Skin epidermis (tissue), 12 donors: ENCODE measurements at regions not wholly inside any gene's neighbourhood (a gene's known extent, or its start where the extent isn't known, plus 50 kb on each side); places are given as distances from the start of the nearest gene placed in this dataset.

Source experiments
- H3K27ac ChIP-seq, 21 experiments: fragments of 200-600 bp; sonication (generic) in 11 of 21; one replicate each; pipeline ENCODE4 v1.5.0; 2020; ENCODE audit warnings: mild to moderate bottlenecking in 3 of 21, inconsistent platforms in 2 of 21, moderate library complexity in 2 of 21
- H3K4me3 ChIP-seq, 7 experiments: fragments of 200-600 bp; sonication (generic) in 2 of 7; one replicate each; pipeline ENCODE4 v1.5.0; 2020; ENCODE audit warnings: inconsistent platforms in 2 of 7, mild to moderate bottlenecking in 2 of 7, moderate library complexity in 1 of 7

- no peak overlapping the region for H3K27ac ChIP-seq
Observed at GRCh38 chr10:130230036-130230435, 93.8 kb downstream of the GLRX3 start.

GRCh38 chr10:130230611-130231010 is 94.4 kb downstream of the GLRX3 start:
- no peak overlapping the region for H3K4me3 ChIP-seq
- H3K27ac ChIP-seq = no peak overlapping the region

More at GRCh38 chr10:130230036-130230435, 93.8 kb downstream of the GLRX3 start:
- H3K4me3 ChIP-seq = no peak overlapping the region

GRCh38 chr10:130231251-130231741 is 95.1 kb downstream of the GLRX3 start:
- Histone ChIP-seq H3K27ac (no peak overlapping the region), H3K4me3 (no peak overlapping the region)

GRCh38 chr10:130232166-130233034 is 96.2 kb downstream of the GLRX3 start:
- Histone ChIP-seq H3K4me3 (no peak overlapping the region), H3K27ac (no peak overlapping the region)

- H3K27ac ChIP-seq = no peak overlapping the region
Observed at GRCh38 chr10:130233035-130233360, 96.8 kb downstream of the GLRX3 start.

GRCh38 chr10:130233426-130233825 is 97.2 kb downstream of the GLRX3 start:
- H3K27ac ChIP-seq = no peak overlapping the region
- H3K4me3 ChIP-seq = no peak overlapping the region

More at GRCh38 chr10:130233035-130233360, 96.8 kb downstream of the GLRX3 start:
- H3K4me3 ChIP-seq = no peak overlapping the region

GRCh38 chr10:130234171-130234965 is 98.2 kb downstream of the GLRX3 start:
- H3K27ac ChIP-seq = no peak overlapping the region
- no peak overlapping the region for H3K4me3 ChIP-seq

- Histone ChIP-seq H3K4me3 (no peak overlapping the region), H3K27ac (no peak overlapping the region)
Observed at GRCh38 chr10:130236711-130237110, 100.5 kb downstream of the GLRX3 start.

- H3K27ac ChIP-seq = no peak overlapping the region
- H3K4me3 ChIP-seq = no peak overlapping the region
Observed at GRCh38 chr10:130240409-130240808, 104.2 kb downstream of the GLRX3 start.

GRCh38 chr10:130242513-130242912 is 106.3 kb downstream of the GLRX3 start:
- Histone ChIP-seq H3K27ac (no peak overlapping the region), H3K4me3 (no peak overlapping the region)

- H3K27ac ChIP-seq = no peak overlapping the region
- no peak overlapping the region for H3K4me3 ChIP-seq
Observed at GRCh38 chr10:130243015-130243414, 106.8 kb downstream of the GLRX3 start.

GRCh38 chr10:130244031-130244927 is 108.1 kb downstream of the GLRX3 start:
- Histone ChIP-seq H3K27ac (no peak overlapping the region), H3K4me3 (no peak overlapping the region)

- no peak overlapping the region for H3K27ac ChIP-seq
- H3K4me3 ChIP-seq = no peak overlapping the region
Observed at GRCh38 chr10:130244928-130245495, 108.8 kb downstream of the GLRX3 start.

GRCh38 chr10:130246113-130246512 is 109.9 kb downstream of the GLRX3 start:
- Histone ChIP-seq H3K27ac (no peak overlapping the region), H3K4me3 (no peak overlapping the region)

GRCh38 chr10:130250127-130250526 is 113.9 kb downstream of the GLRX3 start:
- Histone ChIP-seq H3K4me3 (no peak overlapping the region), H3K27ac (no peak overlapping the region)

GRCh38 chr10:130251766-130252165 is 115.6 kb downstream of the GLRX3 start:
- H3K27ac ChIP-seq = no peak overlapping the region

GRCh38 chr10:130254243-130254642 is 118.1 kb downstream of the GLRX3 start:
- Histone ChIP-seq H3K27ac (no peak overlapping the region), H3K4me3 (no peak overlapping the region)

More at GRCh38 chr10:130251766-130252165, 115.6 kb downstream of the GLRX3 start:
- no peak overlapping the region for H3K4me3 ChIP-seq

GRCh38 chr10:130254662-130255061 is 118.5 kb downstream of the GLRX3 start:
- H3K27ac ChIP-seq = no peak overlapping the region

GRCh38 chr10:130255777-130256176 is 119.6 kb downstream of the GLRX3 start:
- no peak overlapping the region for H3K4me3 ChIP-seq
- H3K27ac ChIP-seq = no peak overlapping the region

More at GRCh38 chr10:130254662-130255061, 118.5 kb downstream of the GLRX3 start:
- H3K4me3 ChIP-seq = no peak overlapping the region
